Activated gamma-delta T cell treated with Interleukin-2 at 50 U/mL for 16 hours (primary cell): ENCODE measurements at regions not wholly inside any gene's neighbourhood (a gene's known extent, or its start where the extent isn't known, plus 50 kb on each side); places are given as distances from the start of the nearest gene placed in this dataset.

Source experiments
- DNase-seq: peaks from one replicate; pipeline ENCODE4 v3.0.0-alpha.2; 2020

DNA sequence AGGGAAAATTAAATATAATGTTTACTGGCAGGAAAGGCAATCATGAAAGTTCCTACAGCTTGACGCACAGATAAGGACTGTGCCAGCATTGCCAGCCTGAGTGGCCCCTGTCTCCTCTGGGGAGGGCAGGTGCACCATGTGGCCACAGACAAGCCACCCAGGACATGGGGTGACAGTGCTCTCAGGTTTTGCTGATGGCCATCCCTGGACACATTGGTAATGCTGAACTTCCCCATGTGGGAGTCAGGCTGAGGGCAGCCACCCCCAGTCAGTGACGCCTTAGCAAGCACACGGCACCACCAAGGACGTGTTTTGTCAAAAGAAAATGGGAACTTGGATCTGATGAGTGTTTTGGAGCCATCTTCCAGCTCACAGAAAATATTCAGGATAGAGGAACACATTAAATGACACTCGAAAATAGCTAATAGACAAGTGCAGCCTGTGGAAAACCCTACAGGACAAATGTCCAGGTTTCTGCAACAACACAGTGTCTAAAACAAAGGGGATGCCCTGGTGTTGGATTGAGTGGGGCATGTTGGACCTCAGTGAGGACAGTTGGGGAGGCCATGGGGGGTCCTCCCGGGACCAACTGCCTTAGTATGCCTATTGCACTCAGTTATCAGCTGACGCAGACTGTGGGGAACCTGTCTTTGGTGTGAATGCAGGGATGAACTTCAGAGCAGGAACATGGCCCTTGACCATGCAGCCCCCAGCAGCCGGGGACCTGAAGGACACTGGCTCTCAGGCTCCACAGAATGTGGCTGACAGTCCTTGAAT lies 1450.5 kb downstream of the BRD1 start:
- DNase-seq, result no peak

DNA sequence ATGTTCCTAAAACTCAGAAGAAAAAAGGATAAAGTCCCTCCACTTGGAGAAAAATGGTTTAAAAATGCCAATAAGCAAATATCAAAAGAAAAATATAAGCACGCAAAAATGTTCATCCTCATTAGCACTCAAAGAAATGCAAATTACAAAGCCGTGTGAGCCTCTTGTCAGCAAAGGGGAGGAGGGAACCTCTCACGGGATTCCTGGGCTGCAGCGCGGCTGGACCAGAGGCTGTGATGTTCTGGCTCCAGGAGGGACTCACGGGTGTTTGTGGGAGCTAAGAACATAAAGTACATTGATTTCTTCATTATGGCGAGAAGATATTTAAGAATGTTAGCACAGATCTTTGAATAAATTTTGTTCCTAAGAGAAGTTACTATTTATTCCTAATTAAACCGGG lies 1451.2 kb downstream of the BRD1 start:
- DNase-seq, result no peak

DNA sequence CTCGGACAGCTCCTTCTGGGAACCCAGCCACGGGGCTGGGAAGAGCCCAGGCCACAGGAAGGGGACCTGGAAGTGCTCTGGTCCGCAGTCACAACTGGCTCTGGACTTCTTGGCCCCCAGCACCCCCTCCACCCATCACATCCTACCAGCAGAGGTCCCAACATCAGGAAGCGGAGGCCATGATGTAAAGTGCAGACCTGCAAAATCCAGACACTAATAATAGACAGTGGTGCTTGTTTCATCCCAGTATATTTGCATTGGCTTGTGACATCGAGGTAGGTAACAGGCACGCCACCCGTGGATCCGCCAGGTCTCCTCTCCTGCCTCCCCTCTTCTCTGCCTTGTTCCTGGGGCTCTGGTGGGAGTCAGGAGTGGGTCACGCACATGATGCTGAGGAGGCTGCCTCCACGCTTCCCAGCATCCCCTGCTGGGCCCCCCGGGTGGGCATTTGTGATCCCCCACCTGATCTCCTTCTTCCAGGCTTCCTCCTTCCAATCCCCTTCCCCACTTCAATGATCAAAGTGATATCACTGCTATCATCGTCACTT lies 1454.0 kb downstream of the BRD1 start:
- no peak for DNase-seq

DNA sequence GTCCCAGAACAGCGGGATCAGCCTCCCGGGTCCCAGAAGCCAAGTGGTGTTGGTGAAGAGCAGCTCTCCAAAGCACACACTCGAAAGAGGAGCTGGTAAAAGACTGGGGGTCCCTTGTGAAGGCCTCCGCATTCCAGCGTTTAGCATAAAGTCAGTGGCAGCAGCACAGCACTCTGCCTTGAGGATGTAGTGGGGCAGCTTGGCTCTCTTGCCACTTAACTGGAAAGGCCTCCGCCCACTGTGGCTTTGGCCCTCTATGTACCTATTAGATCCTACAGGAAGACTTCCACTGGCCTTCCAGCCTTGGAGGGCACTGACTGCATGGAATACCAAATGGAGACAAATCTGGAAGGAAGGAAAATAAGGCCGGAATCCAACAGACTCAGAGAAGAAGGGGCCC lies 1455.3 kb downstream of the BRD1 start:
- DNase-seq, result no peak

DNA sequence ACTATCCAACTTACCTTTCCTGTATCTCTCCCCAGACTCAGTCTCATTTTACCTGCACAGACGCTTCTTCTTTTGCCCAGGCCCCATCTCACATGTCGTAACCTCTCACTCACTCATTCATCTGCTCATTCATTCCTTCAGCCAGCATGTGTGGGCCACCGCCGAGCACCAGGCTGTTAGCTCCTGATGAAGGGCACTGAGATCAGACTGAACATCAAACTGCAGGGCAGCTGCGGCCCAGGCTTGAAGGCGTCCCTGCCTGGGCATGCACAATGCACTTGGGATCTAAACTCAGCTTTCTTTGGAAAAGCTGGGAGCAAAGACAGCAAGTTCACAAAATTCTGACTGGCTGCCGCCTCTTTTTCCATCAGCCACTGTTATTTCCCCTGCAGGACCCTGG lies 1456.3 kb downstream of the BRD1 start:
- no peak for DNase-seq

DNA sequence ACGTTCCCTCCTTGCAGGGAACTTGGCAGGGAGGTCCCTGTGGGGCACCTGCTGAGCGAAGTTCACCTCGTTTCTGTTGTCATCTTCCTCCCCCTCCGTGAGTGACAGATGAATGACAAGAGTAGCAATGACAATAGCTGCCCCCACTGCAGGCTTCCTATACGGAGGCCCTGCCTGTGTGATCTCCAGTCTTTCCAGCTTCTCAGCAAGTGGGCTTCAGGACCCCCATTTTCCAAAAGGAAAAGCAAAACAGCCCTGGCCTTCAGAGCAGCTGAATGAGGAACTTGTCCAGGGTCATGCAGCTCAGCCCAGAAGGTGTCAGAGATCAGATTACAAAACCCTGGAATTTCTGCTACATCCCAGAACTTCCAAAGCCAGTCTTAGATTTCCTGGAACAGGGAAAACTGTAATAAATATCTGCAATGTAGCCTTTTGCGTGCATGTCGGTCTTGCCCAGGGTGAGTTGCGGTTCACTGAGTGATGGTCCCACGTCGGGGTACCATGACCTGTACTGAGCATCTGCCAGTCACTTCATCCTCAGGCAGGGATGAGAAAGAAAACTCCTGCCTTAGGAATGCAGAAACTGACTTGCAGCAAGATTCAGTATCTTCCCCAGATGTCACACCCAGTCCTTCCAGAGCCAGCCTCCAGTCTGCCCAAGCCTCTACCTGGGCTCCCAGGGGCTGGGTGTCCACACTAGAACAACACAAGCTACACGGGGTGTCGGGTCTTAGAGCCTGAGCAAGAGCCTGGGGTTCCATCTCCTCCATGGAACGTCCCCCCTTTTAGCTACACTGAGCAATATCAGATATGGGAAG lies 1457.0 kb downstream of the BRD1 start:
- no peak for DNase-seq

DNA sequence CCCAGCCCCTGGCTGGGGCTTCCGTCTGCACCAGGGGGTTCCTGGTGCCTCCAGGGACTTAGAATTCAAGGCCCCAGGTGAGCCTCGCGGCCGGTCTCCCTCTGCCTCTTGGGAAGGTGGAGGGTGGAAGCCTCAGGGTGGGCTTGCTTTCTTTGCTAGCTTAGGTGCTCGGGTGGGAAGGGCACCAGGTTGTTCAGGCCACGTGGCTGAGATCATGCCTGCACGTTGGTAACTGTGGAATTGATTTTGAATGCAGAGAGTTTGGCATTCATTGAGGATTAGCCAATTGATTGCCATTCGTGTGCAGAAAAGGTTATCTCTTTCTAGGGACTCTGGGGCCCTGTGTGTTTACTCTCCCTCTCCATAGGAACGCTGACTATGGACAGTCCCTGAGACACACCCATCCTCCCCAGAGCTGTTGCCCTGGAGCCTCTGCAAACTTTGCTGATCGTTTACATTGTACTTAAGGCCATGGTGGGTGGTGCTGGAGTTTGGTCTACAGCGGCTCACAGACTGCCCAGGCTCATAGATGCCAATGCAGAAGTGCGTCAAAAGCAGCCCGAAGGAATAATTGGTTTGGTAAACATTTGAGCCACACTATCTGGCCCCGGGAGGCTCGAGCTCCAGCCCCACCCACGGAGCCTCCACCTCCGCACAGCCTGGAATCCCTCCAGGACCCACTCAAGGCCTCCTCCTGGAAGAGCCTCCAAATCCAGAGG lies 1457.7 kb downstream of the BRD1 start:
- no peak for DNase-seq

DNA sequence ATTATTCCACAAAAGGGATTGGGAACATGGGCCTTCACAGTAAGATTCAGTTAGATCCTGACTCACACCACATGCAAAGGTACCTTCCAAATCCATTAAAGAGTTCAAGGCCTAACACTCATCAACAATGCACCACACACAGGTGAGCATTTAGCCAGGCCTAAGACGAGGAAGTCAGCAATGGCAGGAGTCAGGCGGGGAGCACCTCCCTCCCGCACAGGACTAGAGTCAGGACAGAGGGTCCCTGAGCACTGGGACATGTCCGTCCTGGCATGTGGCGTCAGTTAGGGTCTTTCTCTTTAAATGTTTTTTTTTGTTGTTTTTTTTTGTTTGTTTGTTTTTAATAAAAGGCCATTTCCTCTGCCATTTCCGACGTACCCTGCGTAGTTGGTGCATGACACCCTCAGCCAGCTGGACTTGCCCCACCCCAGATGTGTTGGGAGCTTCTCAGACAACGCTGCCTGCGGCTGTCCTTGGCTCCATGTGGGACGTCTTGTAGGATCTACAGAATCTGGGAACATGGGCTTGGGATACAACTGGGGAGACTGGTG lies 1458.6 kb downstream of the BRD1 start:
- no peak for DNase-seq

DNA sequence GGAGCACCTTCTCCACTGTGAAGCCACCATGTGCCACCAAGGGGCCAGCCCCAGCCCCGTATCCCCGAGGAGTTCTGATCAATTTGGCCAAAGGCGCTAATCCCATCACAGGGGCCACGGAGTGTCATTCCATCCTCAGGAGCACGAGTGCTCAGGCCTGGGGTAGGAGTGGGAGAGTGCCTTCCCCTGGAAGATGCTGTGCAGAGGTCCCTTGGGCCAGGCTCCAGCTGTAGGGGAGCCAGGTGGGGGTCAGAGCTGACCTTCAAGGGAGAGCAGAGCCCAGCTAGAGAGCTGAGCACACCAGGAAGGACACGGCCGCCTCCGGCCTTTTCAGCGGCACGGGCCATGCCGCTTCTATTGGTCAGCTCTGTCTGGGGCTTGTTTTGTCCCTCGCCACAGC lies 1459.9 kb downstream of the BRD1 start:
- no peak for DNase-seq

DNA sequence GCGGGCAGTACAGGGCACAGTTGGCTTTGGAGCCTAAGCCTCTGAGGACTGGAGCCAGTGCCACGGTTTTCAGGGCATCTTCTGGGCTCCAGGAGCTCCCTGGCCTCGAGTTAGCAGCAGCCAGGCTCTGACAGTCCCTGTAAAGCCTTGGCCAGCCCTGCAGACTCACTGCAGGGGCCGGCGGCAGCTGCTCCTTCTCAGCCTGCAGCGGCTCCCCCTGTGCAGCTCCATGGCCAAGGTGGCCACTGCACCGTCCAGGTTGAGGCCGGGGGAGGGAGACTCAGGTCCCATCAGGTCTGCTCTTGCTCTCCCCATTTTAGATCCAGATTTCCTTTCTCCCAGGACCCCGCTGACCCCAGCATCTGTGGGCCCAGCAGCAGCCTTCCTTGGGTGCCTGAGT lies 1461.1 kb downstream of the BRD1 start:
- DNase-seq, result no peak

DNA sequence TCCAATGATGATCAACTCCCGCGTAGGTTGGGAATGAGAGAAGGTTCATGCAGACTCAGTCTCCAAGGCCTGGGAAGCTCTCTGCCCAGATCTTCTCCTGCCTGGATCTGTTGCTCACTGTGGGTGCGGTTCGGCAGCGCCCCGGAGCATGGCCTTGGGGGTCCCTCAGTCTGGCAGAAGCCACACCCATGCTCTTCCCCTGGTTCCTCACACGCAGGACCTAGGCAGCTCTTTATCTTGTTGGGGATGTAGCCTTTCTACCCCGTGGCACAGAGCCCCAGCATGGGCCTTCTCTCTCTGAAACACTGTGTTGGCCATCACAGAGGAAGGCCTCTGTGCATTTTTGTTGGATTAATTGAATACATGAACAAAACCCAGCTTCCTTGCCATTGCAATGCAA lies 1461.6 kb downstream of the BRD1 start:
- DNase-seq, result no peak

DNA sequence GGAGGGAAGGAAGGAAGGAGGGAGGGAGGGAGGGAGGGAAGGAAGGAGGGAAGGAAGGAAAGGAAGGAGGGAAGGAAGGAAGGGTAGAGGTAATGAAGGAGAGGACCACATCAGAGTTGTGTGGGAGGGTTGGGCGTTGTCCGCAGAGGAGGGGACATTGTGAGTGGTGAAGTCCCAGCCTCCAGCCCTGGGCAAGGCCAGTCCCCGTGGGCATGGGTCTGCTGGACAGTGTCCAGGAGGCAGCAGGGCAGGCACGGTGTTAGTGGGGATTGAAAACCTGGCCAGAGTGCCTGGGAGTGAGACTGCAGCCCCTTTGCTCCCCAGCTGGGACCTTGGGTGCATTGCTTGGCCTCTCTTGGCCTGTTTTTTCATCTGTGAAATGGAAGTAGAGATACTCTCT lies 1462.3 kb downstream of the BRD1 start:
- no peak for DNase-seq

DNA sequence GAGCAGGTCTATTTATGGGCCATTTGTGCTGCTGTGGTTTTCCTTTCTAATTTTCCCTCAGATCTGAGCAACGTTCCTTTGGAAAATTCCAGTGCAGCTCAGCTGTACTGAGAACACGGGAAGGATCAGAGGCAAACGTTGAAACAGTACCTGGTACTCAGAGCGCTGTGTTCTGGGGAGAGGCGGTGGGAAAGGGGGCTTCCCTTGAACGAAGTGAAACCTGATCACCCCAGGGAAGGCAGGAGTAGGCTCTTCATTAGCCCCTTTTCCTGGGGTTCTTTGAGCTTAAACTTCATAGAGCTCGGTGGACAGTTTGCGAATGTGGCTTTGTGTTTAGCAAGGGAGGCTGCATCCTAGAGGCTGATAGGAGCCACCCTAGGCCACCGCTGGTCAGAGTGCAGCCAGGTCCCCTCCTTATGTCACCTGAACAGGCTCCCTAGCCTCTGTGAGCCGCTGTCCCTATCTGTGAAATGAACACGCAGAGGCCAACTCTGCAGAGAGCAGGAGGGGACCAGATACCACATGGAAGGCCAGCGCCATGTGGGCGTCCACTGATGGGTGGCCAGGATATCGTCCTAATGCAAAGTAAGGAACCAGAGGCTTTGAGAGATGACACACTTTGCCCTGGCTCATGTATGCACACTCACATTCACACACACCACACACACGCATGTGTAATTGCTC lies 1464.8 kb downstream of the BRD1 start:
- DNase-seq, result no peak

DNA sequence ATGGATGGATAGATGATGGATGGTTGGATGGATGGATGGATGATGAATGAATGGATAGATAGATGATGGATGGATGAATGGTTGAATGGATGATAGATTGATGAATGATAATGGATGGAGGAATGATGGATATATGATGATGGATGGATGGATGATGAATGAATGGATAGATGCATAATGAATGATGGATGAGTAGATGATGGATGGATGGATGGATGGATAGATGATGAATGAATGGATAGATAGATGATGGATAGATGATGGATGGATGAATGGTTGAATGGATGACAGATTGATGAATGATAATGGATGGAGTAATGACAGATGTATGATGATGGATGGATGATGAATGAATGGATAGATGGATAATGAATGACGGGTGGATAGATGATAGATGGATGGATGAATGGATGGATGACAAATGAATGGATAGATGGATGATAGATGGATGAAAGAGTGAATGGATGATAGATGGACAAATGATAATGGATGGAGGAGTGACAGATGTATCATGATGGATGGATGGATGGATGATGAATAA lies 1466.5 kb downstream of the BRD1 start:
- DNase-seq, result no peak

DNA sequence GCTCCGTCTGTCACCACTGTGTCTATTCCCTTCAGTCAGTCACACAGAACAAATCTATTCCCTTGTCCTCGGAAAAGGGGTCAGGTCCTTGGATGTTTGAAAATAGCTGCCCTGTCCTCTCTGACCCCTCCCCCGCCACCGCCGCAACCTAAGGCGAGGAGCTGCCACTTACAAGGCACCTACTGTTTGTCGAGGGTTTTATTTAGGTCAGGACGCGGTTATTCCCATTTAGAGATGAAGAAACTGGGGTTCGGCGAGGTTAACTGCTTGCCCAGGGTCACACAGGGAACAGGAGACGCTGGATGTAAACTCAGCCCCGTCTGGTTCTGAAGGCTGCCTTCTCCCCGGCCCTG lies 1468.1 kb downstream of the BRD1 start:
- no peak for DNase-seq

DNA sequence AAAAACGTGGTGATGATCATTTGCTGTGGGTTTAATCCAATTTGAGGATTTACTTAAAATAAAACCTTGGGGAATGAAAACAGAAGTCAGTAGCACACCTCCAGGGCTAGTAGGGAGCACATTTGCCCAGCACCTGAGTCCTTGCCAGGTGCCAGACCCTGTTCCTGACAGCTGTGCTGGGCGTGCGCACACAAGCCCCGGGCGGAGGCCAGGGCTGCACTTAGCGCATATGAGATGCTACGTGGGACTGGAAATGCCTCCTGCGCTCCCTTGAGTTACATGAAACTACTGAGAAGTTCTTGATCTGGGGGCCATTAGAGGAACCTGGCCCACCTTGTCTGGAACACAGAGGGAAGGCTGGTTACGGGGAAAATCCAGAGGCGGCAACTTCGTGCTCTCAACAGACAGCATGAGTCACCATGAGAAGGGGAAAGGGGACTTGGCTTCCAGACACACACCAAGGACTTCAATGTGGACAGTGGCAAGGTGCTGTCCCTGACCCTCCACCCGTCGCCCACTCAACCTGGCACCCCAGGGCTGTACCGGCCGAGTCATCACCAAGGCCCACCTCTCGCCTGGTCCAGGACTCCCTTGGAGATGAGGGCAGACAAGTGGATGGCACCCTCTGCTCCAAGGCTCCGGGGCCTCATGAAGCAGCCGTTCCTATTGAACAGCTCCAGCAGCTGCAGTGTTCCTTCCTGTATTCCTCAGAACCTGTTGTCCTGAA lies 1468.6 kb downstream of the BRD1 start:
- no peak for DNase-seq

DNA sequence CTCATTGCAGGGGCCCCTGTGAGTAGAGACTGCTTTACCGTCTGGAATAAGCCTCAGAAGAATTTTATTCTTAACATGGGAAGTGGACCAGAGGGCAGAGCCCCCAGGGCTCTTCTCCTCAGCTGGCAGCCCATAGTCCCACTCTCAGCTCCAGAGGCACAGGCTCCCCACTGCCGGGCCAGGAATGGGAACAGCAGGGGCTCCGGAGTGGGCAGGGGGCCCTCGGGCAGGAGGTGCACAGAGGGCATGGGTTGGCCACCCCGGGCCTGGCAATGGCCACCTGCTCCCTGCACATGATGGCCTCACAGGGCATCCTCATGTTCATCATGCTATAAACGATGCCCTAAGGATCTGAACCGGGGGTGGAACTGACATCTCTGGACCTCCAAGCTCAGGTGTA lies 1469.7 kb downstream of the BRD1 start:
- no peak for DNase-seq

DNA sequence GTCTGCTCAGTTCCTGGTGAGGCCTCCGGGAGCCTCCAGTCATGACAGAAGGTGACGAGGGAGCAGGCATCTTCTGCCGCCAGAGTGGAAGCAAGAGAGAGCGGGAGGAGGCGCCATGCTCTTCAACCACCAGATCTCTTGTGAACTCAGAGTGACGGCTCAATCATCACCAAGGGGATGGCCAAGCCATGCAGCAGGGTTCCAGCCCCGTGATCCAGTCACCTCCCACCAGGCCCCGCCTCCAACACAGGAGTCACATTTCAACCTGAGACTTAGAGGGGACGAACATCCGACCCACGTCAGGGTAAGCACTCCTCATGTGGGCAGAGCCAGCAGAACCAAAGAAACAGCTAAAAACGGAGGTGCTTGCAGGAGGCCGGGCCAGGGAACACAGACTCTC lies 1470.5 kb downstream of the BRD1 start:
- DNase-seq, result no peak

DNA sequence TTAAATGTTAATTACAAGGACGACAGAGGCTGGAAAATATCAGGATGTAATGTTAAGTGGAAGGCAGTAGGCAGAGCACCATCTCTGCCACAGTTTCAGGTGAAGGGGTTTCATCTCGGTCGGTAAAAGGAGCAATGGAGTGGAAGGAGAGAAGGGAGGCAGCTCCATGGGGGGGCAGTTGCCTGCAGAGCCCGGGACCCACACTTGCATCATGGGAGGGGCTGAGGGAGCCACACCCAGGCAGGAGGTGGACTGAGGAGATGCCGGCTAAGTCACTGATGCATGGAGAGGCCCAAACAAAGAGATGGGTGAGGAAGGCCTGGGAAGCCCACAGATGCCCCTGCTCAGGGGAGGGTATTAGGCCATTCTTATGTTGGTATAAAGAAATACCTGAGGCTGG lies 1470.9 kb downstream of the BRD1 start:
- no peak for DNase-seq

DNA sequence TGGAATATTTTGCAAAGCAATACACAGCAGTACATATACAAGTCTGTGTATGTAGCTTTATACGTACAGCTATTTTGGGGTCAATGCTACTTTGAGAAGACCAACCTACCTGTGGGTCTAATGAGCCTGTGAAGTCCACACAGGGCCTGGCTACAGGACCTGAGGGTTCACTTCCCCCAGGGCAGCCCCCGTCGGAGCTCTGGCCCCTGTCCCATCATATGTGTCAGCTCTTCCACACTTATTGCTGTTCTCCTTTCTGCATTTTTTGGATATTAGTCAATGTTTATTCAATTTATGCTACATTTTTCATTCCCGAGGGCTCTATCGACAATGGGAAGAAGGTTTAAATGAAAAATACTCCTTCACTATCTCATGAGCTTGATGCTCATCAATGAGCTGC lies 1473.6 kb downstream of the BRD1 start:
- DNase-seq, result no peak

DNA sequence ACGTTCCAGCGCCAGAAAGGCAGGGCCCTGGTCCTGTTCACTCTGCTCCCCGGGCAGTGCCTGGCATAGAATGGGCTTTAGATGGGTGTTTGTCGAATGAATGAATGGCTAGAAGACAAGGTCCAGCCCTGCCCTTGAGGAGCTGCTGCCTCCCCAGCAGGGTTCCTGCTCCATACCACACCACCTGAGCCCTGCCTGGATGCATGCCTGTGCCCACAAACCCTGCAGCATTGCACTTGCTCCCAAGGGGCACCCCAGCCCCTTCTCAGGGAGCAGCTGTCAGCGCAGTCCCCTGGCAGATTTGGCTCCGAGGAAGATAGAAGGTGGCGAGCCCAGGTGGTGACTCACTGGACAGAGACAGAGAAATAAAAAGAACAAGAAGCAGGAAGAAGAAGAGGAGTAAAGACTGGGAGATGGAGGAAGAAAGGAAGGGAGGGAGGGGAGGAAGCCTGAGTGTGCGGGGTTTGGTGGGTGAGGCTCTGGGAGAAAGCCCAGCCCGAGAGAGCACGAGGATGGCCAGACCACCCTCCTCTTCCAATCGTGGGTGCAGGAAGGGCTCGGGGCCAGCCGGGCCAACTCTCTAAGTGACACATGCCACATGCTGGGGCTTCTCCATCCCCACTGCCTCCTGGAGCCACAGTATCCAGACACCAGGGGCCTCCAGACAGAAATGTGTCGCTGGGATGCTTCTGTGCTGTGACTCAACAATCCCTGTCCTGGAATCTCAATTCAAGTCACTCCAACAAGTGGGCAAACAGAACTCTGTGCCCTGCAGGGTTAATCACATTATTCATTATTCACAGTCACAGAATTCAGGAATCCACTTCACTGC lies 1474.3 kb downstream of the BRD1 start:
- DNase-seq, result no peak
